ENCODE measurements at regions not wholly inside any gene's neighbourhood (a gene's known extent, or its start where the extent isn't known, plus 50 kb on each side); places are given as distances from the start of the nearest gene placed in this dataset.

- H4K91ac ChIP-seq (replicated peaks; ENCODE audit: insufficient read length, low read length): no peak overlapping the region
- no peak overlapping the region for H4K5ac ChIP-seq (ENCODE audit: insufficient read length, low read depth, low read length)
- H3K27ac ChIP-seq (ENCODE audit: low read depth, low read length): no peak overlapping the region
- DNase-seq (ENCODE audit: low read depth in 1 of 2, low spot score in 2 of 2) (no peak), FAIRE-seq (no peak)
- no peak overlapping the region for H2BK5ac ChIP-seq (ENCODE audit: low read depth, low read length)
- no peak overlapping the region for H3K9ac ChIP-seq (replicated peaks in 1 of 4; ENCODE audit: extremely low read depth in 1 of 4, low read depth in 3 of 4, low read length in 3 of 4)
- no peak overlapping the region for H3K14ac ChIP-seq (ENCODE audit: insufficient read length)
- no peaks in the 10 kb centered on the region for H3K79me2 ChIP-seq (ENCODE audit: control insufficient read depth in 1 of 2, insufficient read depth in 2 of 2, low read length in 2 of 2)
- H2BK15ac ChIP-seq (ENCODE audit: low read length): no peak overlapping the region
- no peak overlapping the region for H2BK120ac ChIP-seq (replicated peaks; ENCODE audit: low read depth, low read length)
- no peak overlapping the region for H3K23ac ChIP-seq (ENCODE audit: insufficient read length)
- H3K4me2 ChIP-seq (ENCODE audit: insufficient read depth in 1 of 2, low read depth in 2 of 2, low read length in 2 of 2): no peak overlapping the region
- H3K18ac ChIP-seq (ENCODE audit: extremely low read depth, low read length): no peak overlapping the region
- H2AK5ac ChIP-seq (ENCODE audit: low read depth, low read length): no peak overlapping the region
- no peak overlapping the region for H2BK20ac ChIP-seq (ENCODE audit: low read length)
- no peak overlapping the region for H4K8ac ChIP-seq (ENCODE audit: extremely low read depth, insufficient read depth, low read length)
- no peak overlapping the region for H2BK12ac ChIP-seq (ENCODE audit: low read depth, low read length)
- no peaks in the 10 kb centered on the region for H4K20me1 ChIP-seq (replicated peaks in 1 of 2; ENCODE audit: control insufficient read depth in 1 of 2, insufficient read depth in 2 of 2, low read length in 2 of 2)
- no peaks in the 10 kb centered on the region for H3K23me2 ChIP-seq (ENCODE audit: low read depth, low read length)
- H3K9me3 ChIP-seq (ENCODE audit: insufficient read depth in 2 of 2, low read depth in 1 of 2, low read length in 1 of 2): no peaks in the 10 kb centered on the region
- CTCF ChIA-PET (ENCODE audit: partially characterized antibody): interaction anchor here (0.6 to 6.3 kb wide), 17 partner anchors 13 to 476 kb away, joined by 3 to 40 read pairs (median 3); no protein-coding TSS in a partner anchor
- POLR2A ChIA-PET (ENCODE audit: partially characterized antibody): interaction anchor here (0.6 kb wide), 1 partner anchor 134 kb away, joined by 3 read pairs; no protein-coding TSS in a partner anchor
- H3K4me1 ChIP-seq (replicated peaks in 1 of 4; ENCODE audit: control insufficient read depth in 3 of 4, insufficient read depth in 4 of 4, low read length in 3 of 4): peaks cover 4 to 15% (median 8%) of the 10 kb centered on the region in 4 experiments; a peak in 6 of 7 replicates
- no peak overlapping the region for H3K4ac ChIP-seq (replicated peaks; ENCODE audit: insufficient read length, low read depth, low read length)
- no peaks in the 10 kb centered on the region for H3K79me1 ChIP-seq (ENCODE audit: low read depth, low read length)
- no peak overlapping the region for H3K4me3 ChIP-seq (ENCODE audit: extremely low read depth in 1 of 4, insufficient read depth in 2 of 4, low read depth in 3 of 4, low read length in 4 of 4)
- no peaks in the 10 kb centered on the region for H3K36me3 ChIP-seq (ENCODE audit: control insufficient read depth in 2 of 4, insufficient read depth in 4 of 4, low read length in 3 of 4)
- H3K27me3 ChIP-seq (replicated peaks in 1 of 4; ENCODE audit: control insufficient read depth in 3 of 4, extremely low read depth in 1 of 4, insufficient read depth in 3 of 4, low read length in 3 of 4): no peaks in the 10 kb centered on the region
- no peak overlapping the region for H2AFZ ChIP-seq (ENCODE audit: low read length)
- H3K56ac ChIP-seq (replicated peaks; ENCODE audit: insufficient read length, low read depth, low read length): no peak overlapping the region
- 67% methylated on average over 5 of the region's 5 CpGs; no CpG with 5 or more reads in 1 of the 2 experiments for WGBS, 2 experiments (ENCODE audit: extremely low coverage in 1 of 2, insufficient coverage in 1 of 2, insufficient read length in 1 of 2, insufficient replicate concordance in 2 of 2, low coverage in 1 of 2, low lambda C conversion rate in 2 of 2, missing lambda C conversion rate in 1 of 2)
- no peak for TF ChIP-seq CHD1 (IDR thresholded peaks at IDR 0.05; ENCODE audit: low read depth, low read length)
- TF ChIP-seq TAF1 (IDR thresholded peaks at IDR 0.05; ENCODE audit: low read depth, low read length): no peak
- no peak for TF ChIP-seq SIN3A (conservative IDR thresholded peaks at IDR 0.05 in 1 of 2, IDR thresholded peaks at IDR 0.05 in 1 of 2; ENCODE audit: low read depth in 1 of 2, low read length in 2 of 2)
- no peak for TF ChIP-seq SP4 (IDR thresholded peaks at IDR 0.05; ENCODE audit: low read length)
- TF ChIP-seq SP2 (IDR thresholded peaks at IDR 0.05; ENCODE audit: low read length): no peak
- TF ChIP-seq, protein P1, sequence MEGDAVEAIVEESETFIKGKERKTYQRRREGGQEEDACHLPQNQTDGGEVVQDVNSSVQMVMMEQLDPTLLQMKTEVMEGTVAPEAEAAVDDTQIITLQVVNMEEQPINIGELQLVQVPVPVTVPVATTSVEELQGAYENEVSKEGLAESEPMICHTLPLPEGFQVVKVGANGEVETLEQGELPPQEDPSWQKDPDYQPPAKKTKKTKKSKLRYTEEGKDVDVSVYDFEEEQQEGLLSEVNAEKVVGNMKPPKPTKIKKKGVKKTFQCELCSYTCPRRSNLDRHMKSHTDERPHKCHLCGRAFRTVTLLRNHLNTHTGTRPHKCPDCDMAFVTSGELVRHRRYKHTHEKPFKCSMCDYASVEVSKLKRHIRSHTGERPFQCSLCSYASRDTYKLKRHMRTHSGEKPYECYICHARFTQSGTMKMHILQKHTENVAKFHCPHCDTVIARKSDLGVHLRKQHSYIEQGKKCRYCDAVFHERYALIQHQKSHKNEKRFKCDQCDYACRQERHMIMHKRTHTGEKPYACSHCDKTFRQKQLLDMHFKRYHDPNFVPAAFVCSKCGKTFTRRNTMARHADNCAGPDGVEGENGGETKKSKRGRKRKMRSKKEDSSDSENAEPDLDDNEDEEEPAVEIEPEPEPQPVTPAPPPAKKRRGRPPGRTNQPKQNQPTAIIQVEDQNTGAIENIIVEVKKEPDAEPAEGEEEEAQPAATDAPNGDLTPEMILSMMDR (IDR thresholded peaks at IDR 0.05; ENCODE audit: control extremely low read depth in 1 of 3, insufficient read depth in 1 of 3, low read depth in 1 of 3, low read length in 3 of 3): no peak
- no peak for TF ChIP-seq USF2 (IDR thresholded peaks at IDR 0.05; ENCODE audit: low read length)
These were observed 496.3 kb upstream of the MAP3K7 start for GRCh38 chr6:91083211-91083610.

Data from H1 (cell line).